NCI-H128 (cell line): ENCODE measurements at regions not wholly inside any gene's neighbourhood (a gene's known extent, or its start where the extent isn't known, plus 50 kb on each side); places are given as distances from the start of the nearest gene placed in this dataset.
A peak's percentile ranks its signal among the peaks of the same experiment; 100 is the strongest.

Experiments used
- DNase-seq: peaks from one replicate; lab custom pipeline; 2025; ENCODE audit not compliant: unreplicated experiment; lab: John Stamatoyannopoulos, UW

- DNase-seq = peak; percentile 8
Measured at GRCh38 chr14:86654558-86655184, 1124.7 kb downstream of the FLRT2 start.

- DNase-seq = no peak
Measured at GRCh38 chr14:86652526-86652925, 1122.6 kb downstream of the FLRT2 start.

- no peak for DNase-seq
Measured at GRCh38 chr14:86646696-86647690, 1117.0 kb downstream of the FLRT2 start.

GRCh38 chr14:86646125-86646524, 1116.2 kb downstream of the FLRT2 start:
- no peak for DNase-seq

GRCh38 chr14:86641310-86641709, 1111.4 kb downstream of the FLRT2 start:
- DNase-seq = no peak

GRCh38 chr14:86640288-86640687, 1110.3 kb downstream of the FLRT2 start:
- no peak for DNase-seq

- DNase-seq = no peak
Measured at GRCh38 chr14:86639666-86640065, 1109.7 kb downstream of the FLRT2 start.

GRCh38 chr14:86639146-86639545, 1109.2 kb downstream of the FLRT2 start:
- no peak for DNase-seq

- DNase-seq = no peak
Measured at GRCh38 chr14:86627080-86627479, 1097.1 kb downstream of the FLRT2 start.

GRCh38 chr14:86626530-86626929, 1096.6 kb downstream of the FLRT2 start:
- no peak for DNase-seq

- DNase-seq = no peak
Measured at GRCh38 chr14:86625637-86626036, 1095.7 kb downstream of the FLRT2 start.

- no peak for DNase-seq
Measured at GRCh38 chr14:86619726-86620125, 1089.8 kb downstream of the FLRT2 start.

- DNase-seq = no peak
Measured at GRCh38 chr14:86613786-86614185, 1083.8 kb downstream of the FLRT2 start.

- no peak for DNase-seq
Measured at GRCh38 chr14:86613126-86613525, 1083.2 kb downstream of the FLRT2 start.

GRCh38 chr14:86604561-86604960, 1074.6 kb downstream of the FLRT2 start:
- no peak for DNase-seq

- DNase-seq = no peak
Measured at GRCh38 chr14:86602263-86602662, 1072.3 kb downstream of the FLRT2 start.

- no peak for DNase-seq
Measured at GRCh38 chr14:86601813-86602212, 1071.9 kb downstream of the FLRT2 start.

- DNase-seq = no peak
Measured at GRCh38 chr14:86597279-86597678, 1067.3 kb downstream of the FLRT2 start.

GRCh38 chr14:86596024-86596423, 1066.1 kb downstream of the FLRT2 start:
- DNase-seq = no peak

GRCh38 chr14:86575141-86575540, 1045.2 kb downstream of the FLRT2 start:
- no peak for DNase-seq

GRCh38 chr14:86574778-86575129, 1044.8 kb downstream of the FLRT2 start:
- no peak for DNase-seq

- DNase-seq = no peak
Measured at GRCh38 chr14:86574051-86574777, 1044.3 kb downstream of the FLRT2 start.
